ENCODE measurements at regions not wholly inside any gene's neighbourhood (a gene's known extent, or its start where the extent isn't known, plus 50 kb on each side); places are given as distances from the start of the nearest gene placed in this dataset.

DNA sequence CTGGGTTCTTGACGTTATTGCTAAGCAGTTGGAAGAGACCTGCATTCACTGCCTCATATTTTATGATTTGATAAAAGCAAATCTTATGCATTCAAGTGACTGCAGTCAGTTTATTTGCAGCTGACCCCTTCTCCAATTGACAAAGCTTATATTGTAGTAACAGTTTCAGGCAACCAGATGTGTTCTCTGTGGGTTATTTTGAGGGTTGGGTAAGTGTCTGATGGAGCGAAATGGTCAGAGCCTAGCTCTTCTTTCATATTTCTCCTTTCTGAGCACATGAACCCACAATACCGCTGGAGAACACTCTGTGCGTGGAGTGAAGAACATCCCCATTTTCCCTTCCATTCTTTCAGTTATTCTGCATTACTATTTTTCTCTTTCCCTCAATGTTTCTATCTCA lies 125.8 kb upstream of the KCNH8 start:
- CTCF ChIA-PET: no interaction called here
- H4K8ac ChIP-seq (ENCODE audit: low read depth in 2 of 2, low read length in 2 of 2): no peak overlapping the region
- H3K18ac ChIP-seq (ENCODE audit: low read depth, low read length): no peak overlapping the region
- ATAC-seq (ENCODE audit: low read depth) (no peak), DNase-seq (no peak)
- H4K91ac ChIP-seq (ENCODE audit: insufficient read depth, low read depth, low read length): no peak overlapping the region
- H3K9me1 ChIP-seq (ENCODE audit: insufficient read depth, low read length): no peaks in the 10 kb centered on the region
- H3K79me1 ChIP-seq (ENCODE audit: low read depth in 1 of 2, low read length in 2 of 2): no peaks in the 10 kb centered on the region
- H3K36me3 ChIP-seq (ENCODE audit: control insufficient read depth, insufficient read depth, low read length): no peaks in the 10 kb centered on the region
- dilution Hi-C loops (cut with HindIII; ENCODE audit: low sequenced_read_pairs, unreplicated experiment): no loop called here
- no peak overlapping the region for H2AFZ ChIP-seq (replicated peaks; ENCODE audit: low read length, poor library complexity)
- in situ Hi-C loops (cut with MboI; ENCODE audit: low sequenced_read_pairs): no loop called here
- H4K5ac ChIP-seq (ENCODE audit: low read depth, low read length): no peak overlapping the region
- no peak overlapping the region for H3K23ac ChIP-seq (ENCODE audit: low read depth, low read length)
- intact Hi-C loops (cut with micrococcal nuclease): no loop called here
- H2BK20ac ChIP-seq (ENCODE audit: low read depth, low read length): no peak overlapping the region
- no CpG with 5 or more reads among the region's 4 CpGs for WGBS, 2 experiments (ENCODE audit: extremely low coverage in 2 of 2, insufficient read length in 1 of 2)
- BruUV-seq (replicated peaks): no TSS peak
- POLR2A ChIA-PET (ENCODE audit: unreplicated experiment): no interaction called here
- peaks cover 2% of the 10 kb centered on the region; the same call in 1 of the 2 replicates for H3K9me3 ChIP-seq (ENCODE audit: control insufficient read depth, insufficient read depth, low read length)
- no peak overlapping the region for H3K4me2 ChIP-seq (ENCODE audit: low read depth, low read length)
- H3K4ac ChIP-seq (ENCODE audit: low read depth, low read length): no peak overlapping the region
- H2AK5ac ChIP-seq (ENCODE audit: low read depth, low read length): no peak overlapping the region
- TF ChIP-seq MAZ (IDR thresholded peaks at IDR 0.05; ENCODE audit: borderline replicate concordance, low read depth, low read length) (no peak), SMC3 (IDR thresholded peaks at IDR 0.05; ENCODE audit: low read depth, low read length) (no peak)
- no peaks in the 10 kb centered on the region for H3K4me1 ChIP-seq (ENCODE audit: control insufficient read depth, insufficient read depth, low read length)
- no peaks in the 10 kb centered on the region for H3K27me3 ChIP-seq (ENCODE audit: control insufficient read depth, insufficient read depth, low read length)
- H2BK15ac ChIP-seq (ENCODE audit: low read depth, low read length): no peak overlapping the region
- H3K56ac ChIP-seq (ENCODE audit: extremely low read depth, insufficient read depth, low read length): no peak overlapping the region
- no peak overlapping the region for H2BK120ac ChIP-seq (ENCODE audit: low read depth, low read length)
- no peak overlapping the region for H3K9ac ChIP-seq (ENCODE audit: low read depth, low read length)
- H3K14ac ChIP-seq (replicated peaks; ENCODE audit: low read depth, low read length): no peak overlapping the region
- H4K20me1 ChIP-seq (ENCODE audit: insufficient read depth, low read length): no peaks in the 10 kb centered on the region
- H2AK9ac ChIP-seq (replicated peaks; ENCODE audit: low read depth, low read length, poor library complexity): no peak overlapping the region
- H2BK5ac ChIP-seq (ENCODE audit: low read depth, low read length, poor library complexity, severe bottlenecking): no peak overlapping the region
- H3K4me3 ChIP-seq (ENCODE audit: insufficient read depth, low read depth, low read length): no peak overlapping the region
- H3K27ac ChIP-seq (ENCODE audit: insufficient read depth, low read length): no peak overlapping the region
